ENCODE measurements at regions not wholly inside any gene's neighbourhood (a gene's known extent, or its start where the extent isn't known, plus 50 kb on each side); places are given as distances from the start of the nearest gene placed in this dataset.

- H3K4ac ChIP-seq (ENCODE audit: low read depth, low read length) = no peak overlapping the region
- no peak overlapping the region for H4K91ac ChIP-seq (ENCODE audit: low read depth, low read length)
- no peaks in the 10 kb centered on the region for H3K9me3 ChIP-seq (ENCODE audit: insufficient read depth, low read depth, low read length)
- H2BK120ac ChIP-seq (ENCODE audit: insufficient read depth, low read length, poor library complexity) = no peak overlapping the region
- H2AK5ac ChIP-seq (ENCODE audit: low read length) = no peak overlapping the region
- H3K79me2 ChIP-seq (ENCODE audit: control insufficient read depth, insufficient read depth, low read length, poor library complexity) = no peaks in the 10 kb centered on the region
- no peak overlapping the region for H3K4me3 ChIP-seq (ENCODE audit: low read depth, low read length)
- H3K79me1 ChIP-seq (ENCODE audit: low read length) = no peaks in the 10 kb centered on the region
- no peak overlapping the region for H3K23ac ChIP-seq (ENCODE audit: low read length)
- no peak overlapping the region for H2BK5ac ChIP-seq (ENCODE audit: low read depth, low read length, poor library complexity)
- no peak overlapping the region for H2BK12ac ChIP-seq (ENCODE audit: low read length)
- no CpG with 5 or more reads among the region's 1 CpG for WGBS (ENCODE audit: extremely low coverage, insufficient coverage, insufficient read length)
- no peak overlapping the region for H4K12ac ChIP-seq (ENCODE audit: low read depth, low read length)
- peak; percentile 77 to 94 for DNase-seq
- H3K27ac ChIP-seq (ENCODE audit: low read depth, low read length) = no peak overlapping the region
- no peak overlapping the region for H2AFZ ChIP-seq (ENCODE audit: insufficient read depth, low read length, poor library complexity)
- H3K18ac ChIP-seq (ENCODE audit: low read length) = no peak overlapping the region
- no peak overlapping the region for H4K8ac ChIP-seq (ENCODE audit: low read depth, low read length)
- H3K9ac ChIP-seq (ENCODE audit: low read length) = no peak overlapping the region
- no peaks in the 10 kb centered on the region for H3K27me3 ChIP-seq (ENCODE audit: insufficient read depth, low read length)
- no peaks in the 10 kb centered on the region for H3K36me3 ChIP-seq (ENCODE audit: control insufficient read depth in 1 of 2, insufficient read depth in 2 of 2, low read length in 2 of 2)
- H3K4me2 ChIP-seq (ENCODE audit: low read length) = no peak overlapping the region
- H3K14ac ChIP-seq (ENCODE audit: low read length) = no peak overlapping the region
- peaks cover 2 to 6% of the 10 kb centered on the region in 2 experiments for H3K4me1 ChIP-seq (ENCODE audit: control insufficient read depth in 1 of 2, insufficient read depth in 2 of 2, low read length in 2 of 2)
Measured at GRCh38 chr5:88092358-88092757, 176.3 kb downstream of the TMEM161B start.

DNA sequence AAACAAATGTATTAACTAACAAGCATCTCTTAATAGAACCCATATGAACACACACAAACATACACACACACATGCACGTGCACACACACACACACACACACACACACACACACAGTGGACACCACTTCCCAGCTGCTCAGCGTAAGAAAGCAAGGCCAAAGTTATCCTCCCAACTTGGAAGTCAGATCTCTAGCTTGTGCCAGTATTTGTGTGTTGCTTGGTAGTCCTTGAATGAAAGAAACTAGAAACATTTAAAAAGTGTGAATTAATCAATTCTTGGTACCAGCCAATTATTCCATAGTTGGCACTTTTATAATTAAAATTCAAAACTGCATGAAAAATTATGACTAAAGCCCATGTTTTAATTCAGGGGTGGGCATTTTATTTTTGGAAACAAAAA, 178.1 kb downstream of the TMEM161B start:
- Histone ChIP-seq H3K18ac (ENCODE audit: low read length) (no peak overlapping the region), H3K9ac (ENCODE audit: low read length) (no peak overlapping the region), H3K27me3 (ENCODE audit: insufficient read depth, low read length) (no peaks in the 10 kb centered on the region), H4K8ac (ENCODE audit: low read depth, low read length) (no peak overlapping the region), H3K27ac (ENCODE audit: low read depth, low read length) (no peak overlapping the region), H3K23ac (ENCODE audit: low read length) (no peak overlapping the region), H3K9me3 (ENCODE audit: insufficient read depth, low read depth, low read length) (no peaks in the 10 kb centered on the region), H2BK12ac (ENCODE audit: low read length) (no peak overlapping the region), H2BK120ac (ENCODE audit: insufficient read depth, low read length, poor library complexity) (no peak overlapping the region), H3K4me3 (ENCODE audit: low read depth, low read length) (no peak overlapping the region), H3K4ac (ENCODE audit: low read depth, low read length) (no peak overlapping the region), H3K14ac (ENCODE audit: low read length) (no peak overlapping the region), H3K4me2 (ENCODE audit: low read length) (no peak overlapping the region), H2BK5ac (ENCODE audit: low read depth, low read length, poor library complexity) (no peak overlapping the region), H3K36me3 (ENCODE audit: control insufficient read depth in 1 of 2, insufficient read depth in 2 of 2, low read length in 2 of 2) (no peaks in the 10 kb centered on the region), H3K4me1 (ENCODE audit: control insufficient read depth in 1 of 2, insufficient read depth in 2 of 2, low read length in 2 of 2) (peaks cover 2 to 6% of the 10 kb centered on the region in 2 experiments), H4K91ac (ENCODE audit: low read depth, low read length) (no peak overlapping the region), H2AK5ac (ENCODE audit: low read length) (no peak overlapping the region), H3K79me1 (ENCODE audit: low read length) (no peaks in the 10 kb centered on the region), H3K79me2 (ENCODE audit: control insufficient read depth, insufficient read depth, low read length, poor library complexity) (no peaks in the 10 kb centered on the region), H4K12ac (ENCODE audit: low read depth, low read length) (no peak overlapping the region), H2AFZ (ENCODE audit: insufficient read depth, low read length, poor library complexity) (no peak overlapping the region)
- DNase-seq = no peak
- WGBS (ENCODE audit: extremely low coverage, insufficient coverage, insufficient read length) = no CpG with 5 or more reads among the region's 2 CpGs

DNA sequence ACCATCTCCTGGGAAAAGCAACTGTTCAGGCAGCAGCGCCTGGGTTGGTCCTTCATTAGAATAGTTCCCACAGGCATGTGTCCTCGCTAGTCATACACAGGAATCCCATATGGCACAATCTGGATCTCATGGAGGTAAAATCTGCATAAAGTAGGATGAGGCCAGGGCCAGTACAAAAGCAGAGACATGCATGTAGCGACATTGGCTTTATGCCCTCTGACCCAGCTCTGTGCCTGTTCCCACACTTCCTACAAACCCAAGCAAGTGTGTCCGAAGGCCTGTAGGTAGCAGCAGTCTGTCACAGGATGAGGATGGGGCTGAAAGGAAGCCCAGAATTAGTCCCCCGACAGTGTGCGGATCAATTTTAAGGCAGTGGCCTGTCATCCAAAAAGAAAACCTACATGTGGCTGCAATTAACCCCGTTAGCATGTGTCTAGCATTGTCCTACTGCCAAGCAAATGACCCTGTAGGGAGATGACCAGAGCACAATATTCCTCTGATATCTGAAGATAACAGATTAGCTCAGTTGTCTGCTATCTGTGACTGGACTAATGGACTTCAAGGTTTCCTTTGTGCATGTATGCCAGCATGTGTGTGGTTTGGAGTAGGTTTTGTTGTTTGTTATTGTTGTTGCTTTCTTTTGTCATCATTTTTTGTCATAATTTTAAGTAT, 178.8 kb downstream of the TMEM161B start:
- Histone ChIP-seq H3K14ac (ENCODE audit: low read length) (no peak overlapping the region), H4K12ac (ENCODE audit: low read depth, low read length) (no peak overlapping the region), H3K4ac (ENCODE audit: low read depth, low read length) (no peak overlapping the region), H3K79me2 (ENCODE audit: control insufficient read depth, insufficient read depth, low read length, poor library complexity) (no peaks in the 10 kb centered on the region), H2AK5ac (ENCODE audit: low read length) (no peak overlapping the region), H2BK120ac (ENCODE audit: insufficient read depth, low read length, poor library complexity) (no peak overlapping the region), H3K27me3 (ENCODE audit: insufficient read depth, low read length) (no peaks in the 10 kb centered on the region), H2AFZ (ENCODE audit: insufficient read depth, low read length, poor library complexity) (peak overlapping the region; percentile 39), H3K4me2 (ENCODE audit: low read length) (no peak overlapping the region), H3K9me3 (ENCODE audit: insufficient read depth, low read depth, low read length) (no peaks in the 10 kb centered on the region), H3K36me3 (ENCODE audit: control insufficient read depth in 1 of 2, insufficient read depth in 2 of 2, low read length in 2 of 2) (no peaks in the 10 kb centered on the region), H3K27ac (ENCODE audit: low read depth, low read length) (no peak overlapping the region), H3K79me1 (ENCODE audit: low read length) (no peaks in the 10 kb centered on the region), H3K4me1 (ENCODE audit: control insufficient read depth in 1 of 2, insufficient read depth in 2 of 2, low read length in 2 of 2) (peaks cover 2 to 6% of the 10 kb centered on the region in 2 experiments), H3K18ac (ENCODE audit: low read length) (no peak overlapping the region), H4K8ac (ENCODE audit: low read depth, low read length) (no peak overlapping the region), H2BK12ac (ENCODE audit: low read length) (peak overlapping the region; percentile 30), H3K4me3 (ENCODE audit: low read depth, low read length) (no peak overlapping the region), H3K9ac (ENCODE audit: low read length) (no peak overlapping the region), H3K23ac (ENCODE audit: low read length) (no peak overlapping the region), H2BK5ac (ENCODE audit: low read depth, low read length, poor library complexity) (no peak overlapping the region), H4K91ac (ENCODE audit: low read depth, low read length) (no peak overlapping the region)
- WGBS (ENCODE audit: extremely low coverage, insufficient coverage, insufficient read length) = no CpG with 5 or more reads among the region's 7 CpGs
- DNase-seq = no peak

GRCh38 chr5:88085462-88085861, 183.2 kb downstream of the TMEM161B start:
- Histone ChIP-seq H2AK5ac (ENCODE audit: low read length) (no peak overlapping the region), H3K27me3 (ENCODE audit: insufficient read depth, low read length) (no peaks in the 10 kb centered on the region), H3K79me1 (ENCODE audit: low read length) (no peaks in the 10 kb centered on the region), H3K4me2 (ENCODE audit: low read length) (no peak overlapping the region), H3K18ac (ENCODE audit: low read length) (no peak overlapping the region), H3K4me3 (ENCODE audit: low read depth, low read length) (no peak overlapping the region), H3K9ac (ENCODE audit: low read length) (no peak overlapping the region), H3K9me3 (ENCODE audit: insufficient read depth, low read depth, low read length) (no peaks in the 10 kb centered on the region), H3K79me2 (ENCODE audit: control insufficient read depth, insufficient read depth, low read length, poor library complexity) (no peaks in the 10 kb centered on the region), H2BK12ac (ENCODE audit: low read length) (no peak overlapping the region), H4K91ac (ENCODE audit: low read depth, low read length) (no peak overlapping the region), H3K4ac (ENCODE audit: low read depth, low read length) (no peak overlapping the region), H3K14ac (ENCODE audit: low read length) (no peak overlapping the region), H4K12ac (ENCODE audit: low read depth, low read length) (no peak overlapping the region), H3K4me1 (ENCODE audit: control insufficient read depth in 1 of 2, insufficient read depth in 2 of 2, low read length in 2 of 2) (peaks cover 2 to 4% of the 10 kb centered on the region in 2 experiments), H3K27ac (ENCODE audit: low read depth, low read length) (no peak overlapping the region), H3K36me3 (ENCODE audit: control insufficient read depth in 1 of 2, insufficient read depth in 2 of 2, low read length in 2 of 2) (no peaks in the 10 kb centered on the region), H3K23ac (ENCODE audit: low read length) (no peak overlapping the region), H2BK5ac (ENCODE audit: low read depth, low read length, poor library complexity) (no peak overlapping the region), H2BK120ac (ENCODE audit: insufficient read depth, low read length, poor library complexity) (no peak overlapping the region), H4K8ac (ENCODE audit: low read depth, low read length) (no peak overlapping the region), H2AFZ (ENCODE audit: insufficient read depth, low read length, poor library complexity) (no peak overlapping the region)
- DNase-seq = no peak
- no CpG with 5 or more reads among the region's 5 CpGs for WGBS (ENCODE audit: extremely low coverage, insufficient coverage, insufficient read length)

Data from trophoblast cell (in vitro differentiated cells and primary cell).